ENCODE measurements at regions not wholly inside any gene's neighbourhood (a gene's known extent, or its start where the extent isn't known, plus 50 kb on each side); places are given as distances from the start of the nearest gene placed in this dataset.

DNA sequence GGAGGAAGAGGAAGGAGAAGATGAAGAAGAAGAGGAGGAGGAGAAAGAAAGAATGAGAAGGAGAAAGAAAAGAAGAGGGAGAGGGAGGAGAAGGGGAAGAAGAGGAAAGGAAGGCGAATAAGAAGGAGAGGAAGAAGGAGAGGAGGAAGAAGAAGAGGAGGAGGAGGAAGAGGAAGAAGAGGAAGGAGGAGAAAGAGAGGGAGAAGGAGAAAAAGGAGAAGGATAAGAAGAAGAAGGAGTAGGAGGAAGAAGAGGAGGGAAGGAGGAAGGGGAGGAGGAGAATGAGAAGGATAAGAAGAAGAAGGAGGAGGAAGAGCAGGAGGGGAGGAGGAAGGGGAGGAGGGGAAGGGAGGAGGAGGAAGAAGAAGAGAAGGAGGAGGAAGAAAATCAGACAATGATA, 149.2 kb upstream of the LYZL2 start:
- TF ChIP-seq, protein P1, sequence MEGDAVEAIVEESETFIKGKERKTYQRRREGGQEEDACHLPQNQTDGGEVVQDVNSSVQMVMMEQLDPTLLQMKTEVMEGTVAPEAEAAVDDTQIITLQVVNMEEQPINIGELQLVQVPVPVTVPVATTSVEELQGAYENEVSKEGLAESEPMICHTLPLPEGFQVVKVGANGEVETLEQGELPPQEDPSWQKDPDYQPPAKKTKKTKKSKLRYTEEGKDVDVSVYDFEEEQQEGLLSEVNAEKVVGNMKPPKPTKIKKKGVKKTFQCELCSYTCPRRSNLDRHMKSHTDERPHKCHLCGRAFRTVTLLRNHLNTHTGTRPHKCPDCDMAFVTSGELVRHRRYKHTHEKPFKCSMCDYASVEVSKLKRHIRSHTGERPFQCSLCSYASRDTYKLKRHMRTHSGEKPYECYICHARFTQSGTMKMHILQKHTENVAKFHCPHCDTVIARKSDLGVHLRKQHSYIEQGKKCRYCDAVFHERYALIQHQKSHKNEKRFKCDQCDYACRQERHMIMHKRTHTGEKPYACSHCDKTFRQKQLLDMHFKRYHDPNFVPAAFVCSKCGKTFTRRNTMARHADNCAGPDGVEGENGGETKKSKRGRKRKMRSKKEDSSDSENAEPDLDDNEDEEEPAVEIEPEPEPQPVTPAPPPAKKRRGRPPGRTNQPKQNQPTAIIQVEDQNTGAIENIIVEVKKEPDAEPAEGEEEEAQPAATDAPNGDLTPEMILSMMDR (IDR thresholded peaks at IDR 0.05; ENCODE audit: low read depth, low read length): no peak
- no peak overlapping the region for H3K4me3 ChIP-seq (ENCODE audit: low read depth, low read length)
- in situ Hi-C loops (cut with HindIII; ENCODE audit: low sequenced_read_pairs): no loop called here
- no peak for DNase-seq (ENCODE audit: low read depth, low spot score)

- in situ Hi-C loops (cut with HindIII; ENCODE audit: low sequenced_read_pairs): no loop called here
- no peak overlapping the region for H3K4me3 ChIP-seq (ENCODE audit: low read depth, low read length)
- DNase-seq (ENCODE audit: low read depth, low spot score): peak; percentile 87
- TF ChIP-seq, protein P1 (IDR thresholded peaks at IDR 0.05; ENCODE audit: low read depth, low read length): no peak
Measured at GRCh38 chr10:30775779-30776591, 146.4 kb upstream of the LYZL2 start.

DNA sequence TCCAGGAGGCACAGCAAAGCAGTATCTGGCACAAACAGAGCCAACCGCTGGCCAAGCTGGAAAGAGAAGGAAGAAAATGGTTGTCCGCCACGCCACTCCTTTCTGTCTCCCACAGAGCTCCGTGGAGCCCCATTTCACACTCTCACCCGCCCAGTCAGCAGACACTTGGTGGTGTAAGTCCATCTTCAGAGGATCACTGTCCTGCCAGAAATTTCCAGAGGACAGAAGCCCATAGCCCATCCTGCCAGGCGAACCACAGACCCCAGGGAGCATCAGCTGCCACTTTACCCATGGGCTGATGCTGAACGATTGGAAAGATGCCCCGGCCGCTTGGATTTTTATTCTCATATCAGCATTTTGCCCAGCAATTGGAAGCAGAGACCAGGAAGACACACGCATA, 144.7 kb upstream of the LYZL2 start:
- TF ChIP-seq, protein P1 (IDR thresholded peaks at IDR 0.05; ENCODE audit: low read depth, low read length): no peak
- in situ Hi-C loops (cut with HindIII; ENCODE audit: low sequenced_read_pairs): no loop called here
- no peak overlapping the region for H3K4me3 ChIP-seq (ENCODE audit: low read depth, low read length)
- no peak for DNase-seq (ENCODE audit: low read depth, low spot score)

GRCh38 chr10:30773501-30773900, 143.9 kb upstream of the LYZL2 start:
- no peak overlapping the region for H3K4me3 ChIP-seq (ENCODE audit: low read depth, low read length)
- in situ Hi-C loops (cut with HindIII; ENCODE audit: low sequenced_read_pairs): no loop called here
- no peak for DNase-seq (ENCODE audit: low read depth, low spot score)
- TF ChIP-seq, protein P1 (IDR thresholded peaks at IDR 0.05; ENCODE audit: low read depth, low read length): no peak

GRCh38 chr10:30770816-30771215, 141.3 kb upstream of the LYZL2 start:
- in situ Hi-C loops (cut with HindIII; ENCODE audit: low sequenced_read_pairs): no loop called here
- no peak overlapping the region for H3K4me3 ChIP-seq (ENCODE audit: low read depth, low read length)
- no peak for DNase-seq (ENCODE audit: low read depth, low spot score)
- TF ChIP-seq, protein P1 (IDR thresholded peaks at IDR 0.05; ENCODE audit: low read depth, low read length): no peak

DNA sequence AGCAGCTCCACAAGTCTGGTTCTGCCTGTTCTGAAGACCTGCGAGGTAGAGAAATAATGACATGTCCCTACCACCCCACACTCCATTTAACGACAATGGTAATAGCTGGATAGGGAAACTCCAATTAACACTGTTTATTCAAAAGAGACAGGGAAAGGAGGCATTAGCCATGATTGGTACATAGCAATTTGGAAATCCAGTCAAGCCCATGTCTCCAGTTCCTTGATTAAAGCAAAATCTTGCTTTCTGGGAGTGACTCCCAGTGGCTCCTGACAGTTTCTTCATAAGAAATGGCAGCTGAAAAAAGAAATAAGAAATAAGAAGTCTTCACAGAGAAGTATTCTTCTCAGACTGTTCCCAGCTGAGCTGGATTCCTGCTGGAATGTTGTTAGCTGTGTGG, 140.7 kb upstream of the LYZL2 start:
- no peak for DNase-seq (ENCODE audit: low read depth, low spot score)
- in situ Hi-C loops (cut with HindIII; ENCODE audit: low sequenced_read_pairs): no loop called here
- H3K4me3 ChIP-seq (ENCODE audit: low read depth, low read length): no peak overlapping the region
- TF ChIP-seq, protein P1 (IDR thresholded peaks at IDR 0.05; ENCODE audit: low read depth, low read length): no peak

Data from astrocyte of the spinal cord (primary cell).